ENCODE measurements at regions not wholly inside any gene's neighbourhood (a gene's known extent, or its start where the extent isn't known, plus 50 kb on each side); places are given as distances from the start of the nearest gene placed in this dataset.

GRCh38 chr13:24042710-24043440, 117.6 kb upstream of the SPATA13 start:
- WGBS, 2 experiments = 78 to 80% methylated on average over 16 to 17 of the region's 17 CpGs
- H3K4me1 ChIP-seq (ENCODE audit: control insufficient read depth, insufficient read depth, low read length) = peaks cover 22% of the 10 kb centered on the region
- H3K9me3 ChIP-seq (ENCODE audit: control insufficient read depth, low read length) = no peaks in the 10 kb centered on the region
- no peak overlapping the region for H3K4me3 ChIP-seq (ENCODE audit: insufficient read depth, low read depth, low read length)
- no peaks in the 10 kb centered on the region for H3K36me3 ChIP-seq (ENCODE audit: control insufficient read depth, insufficient read depth, low read length)
- H3K27me3 ChIP-seq (ENCODE audit: control insufficient read depth, insufficient read depth, low read length, poor library complexity, severe bottlenecking) = peaks cover 3% of the 10 kb centered on the region
- H3K27ac ChIP-seq (ENCODE audit: insufficient read depth, low read depth, low read length, poor library complexity, severe bottlenecking) = no peak overlapping the region

DNA sequence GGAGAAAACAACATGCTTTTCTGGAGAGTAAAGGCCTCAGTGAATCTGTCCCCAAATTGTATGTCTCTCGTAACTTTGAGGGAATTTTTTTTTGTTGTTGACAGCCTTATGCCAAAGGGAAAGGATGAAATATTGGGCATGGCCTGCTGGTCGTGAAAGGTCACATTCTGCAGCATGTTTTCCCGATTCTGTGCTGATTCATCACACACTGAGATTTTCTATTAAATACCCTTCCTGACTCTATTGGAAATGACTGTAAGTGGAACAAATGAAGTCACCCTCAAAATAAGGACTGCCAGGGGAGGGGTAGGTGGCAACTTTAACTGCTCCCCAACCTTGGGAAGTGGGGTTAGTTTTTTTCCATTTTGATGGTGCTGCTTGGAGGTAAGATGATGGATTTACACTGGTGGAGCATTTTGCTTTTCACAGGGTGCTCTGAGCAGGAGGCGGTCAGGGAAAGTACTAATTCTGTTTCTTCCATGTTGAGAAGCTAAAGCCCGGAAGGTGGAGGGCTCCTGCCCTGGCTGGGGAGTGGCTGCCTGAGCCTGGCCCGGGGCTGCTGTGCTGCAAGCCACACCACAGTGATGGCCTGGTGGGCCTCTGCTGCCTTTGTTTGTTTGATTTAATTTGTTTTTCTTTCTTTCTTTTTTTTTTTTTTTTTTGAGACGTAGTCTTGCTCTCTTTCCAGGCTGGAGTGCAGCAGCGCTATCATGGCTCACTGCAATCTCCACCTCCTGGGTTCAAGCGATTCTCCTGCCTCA, 116.8 kb upstream of the SPATA13 start:
- 67 to 73% methylated on average over 9 of the region's 9 CpGs for WGBS, 2 experiments
- H3K4me3 ChIP-seq (ENCODE audit: insufficient read depth, low read depth, low read length) = no peak overlapping the region
- H3K4me1 ChIP-seq (ENCODE audit: control insufficient read depth, insufficient read depth, low read length) = peaks cover 22% of the 10 kb centered on the region
- H3K27ac ChIP-seq (ENCODE audit: insufficient read depth, low read depth, low read length, poor library complexity, severe bottlenecking) = no peak overlapping the region
- no peaks in the 10 kb centered on the region for H3K36me3 ChIP-seq (ENCODE audit: control insufficient read depth, insufficient read depth, low read length)
- peaks cover 3% of the 10 kb centered on the region for H3K27me3 ChIP-seq (ENCODE audit: control insufficient read depth, insufficient read depth, low read length, poor library complexity, severe bottlenecking)
- no peaks in the 10 kb centered on the region for H3K9me3 ChIP-seq (ENCODE audit: control insufficient read depth, low read length)

GRCh38 chr13:24045597-24045996, 114.9 kb upstream of the SPATA13 start:
- H3K4me3 ChIP-seq (ENCODE audit: insufficient read depth, low read depth, low read length) = no peak overlapping the region
- H3K9me3 ChIP-seq (ENCODE audit: control insufficient read depth, low read length) = no peaks in the 10 kb centered on the region

DNA sequence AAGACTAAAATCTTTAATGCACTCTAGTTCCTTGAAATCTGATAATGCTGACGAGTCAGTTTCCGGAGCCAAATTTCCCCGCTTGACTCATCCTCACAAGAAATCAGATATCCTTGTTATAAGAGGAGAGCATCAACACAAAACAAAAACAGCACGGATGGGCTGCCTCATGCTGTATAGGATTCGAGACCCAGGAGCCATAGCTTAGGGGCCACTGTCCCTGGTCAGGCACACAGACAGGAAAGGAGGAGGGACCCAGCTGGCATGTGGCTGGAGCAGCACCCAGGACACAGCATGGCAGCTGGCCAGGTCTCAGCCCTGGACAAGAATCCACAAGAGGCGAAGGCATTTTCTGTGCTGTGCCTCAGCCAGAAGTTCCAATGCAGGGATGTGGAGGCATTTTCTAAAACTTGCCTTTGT, 110.2 kb upstream of the SPATA13 start:
- H3K4me3 ChIP-seq (ENCODE audit: insufficient read depth, low read depth, low read length) = no peak overlapping the region

More at GRCh38 chr13:24045597-24045996, 114.9 kb upstream of the SPATA13 start:
- Histone ChIP-seq H3K27me3 (ENCODE audit: control insufficient read depth, insufficient read depth, low read length, poor library complexity, severe bottlenecking) (no peaks in the 10 kb centered on the region), H3K4me1 (ENCODE audit: control insufficient read depth, insufficient read depth, low read length) (peaks cover 15% of the 10 kb centered on the region), H3K36me3 (ENCODE audit: control insufficient read depth, insufficient read depth, low read length) (no peaks in the 10 kb centered on the region), H3K27ac (ENCODE audit: insufficient read depth, low read depth, low read length, poor library complexity, severe bottlenecking) (no peak overlapping the region)
- WGBS, 2 experiments = 93 to 94% methylated on average over 4 of the region's 4 CpGs

DNA sequence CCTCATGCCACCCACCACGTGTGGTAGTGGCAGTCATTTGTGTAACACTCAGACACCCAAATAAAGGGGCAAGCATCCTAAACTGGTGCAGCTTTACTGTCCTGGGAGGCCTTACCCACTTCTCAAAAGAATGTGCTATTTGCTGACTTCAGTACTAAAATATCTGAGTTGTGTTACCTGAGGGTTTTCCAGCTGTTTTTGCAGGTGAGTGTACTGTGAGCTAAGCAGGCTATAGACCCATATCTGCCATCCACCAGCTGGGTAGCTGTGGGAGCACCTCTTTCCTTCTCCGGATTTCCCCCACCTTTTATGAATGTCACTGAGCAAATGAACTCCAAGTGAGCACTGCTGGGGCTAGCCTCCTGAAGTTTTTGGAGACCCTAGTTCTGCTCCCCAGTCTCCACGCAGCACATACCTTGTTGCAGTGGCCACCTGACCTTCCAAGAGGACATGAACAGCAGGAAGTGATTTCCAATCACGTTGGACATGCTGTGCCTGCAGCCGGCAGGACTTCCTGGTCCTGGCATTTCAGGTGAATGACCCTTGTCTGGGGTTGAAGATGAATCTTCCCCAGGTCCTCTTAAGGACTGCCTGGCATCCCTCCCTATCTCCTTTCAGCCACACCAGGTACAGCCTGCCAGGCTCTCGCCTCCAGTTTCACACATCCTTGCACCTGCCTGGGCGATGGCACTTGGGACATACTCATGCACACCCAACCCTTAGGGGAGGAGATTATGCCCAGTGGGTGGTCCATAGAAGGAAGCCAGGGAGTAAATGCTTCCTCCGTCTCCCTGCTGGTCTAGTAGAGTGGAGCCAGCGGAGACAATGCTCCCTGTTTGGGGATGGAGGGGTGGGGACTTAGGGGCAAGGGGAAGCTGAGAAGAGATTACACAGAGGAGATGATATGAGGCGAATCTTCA, 109.5 kb upstream of the SPATA13 start:
- peaks cover 8% of the 10 kb centered on the region for H3K4me1 ChIP-seq (ENCODE audit: control insufficient read depth, insufficient read depth, low read length)
- H3K27ac ChIP-seq (ENCODE audit: insufficient read depth, low read depth, low read length, poor library complexity, severe bottlenecking) = no peak overlapping the region
- 68 to 73% methylated on average over 10 of the region's 10 CpGs for WGBS, 2 experiments
- no peaks in the 10 kb centered on the region for H3K36me3 ChIP-seq (ENCODE audit: control insufficient read depth, insufficient read depth, low read length)
- H3K27me3 ChIP-seq (ENCODE audit: control insufficient read depth, insufficient read depth, low read length, poor library complexity, severe bottlenecking) = no peaks in the 10 kb centered on the region
- no peaks in the 10 kb centered on the region for H3K9me3 ChIP-seq (ENCODE audit: control insufficient read depth, low read length)
- H3K4me3 ChIP-seq (ENCODE audit: insufficient read depth, low read depth, low read length) = no peak overlapping the region

More for the DNA sequence above, 110.2 kb upstream of the SPATA13 start:
- Histone ChIP-seq H3K9me3 (ENCODE audit: control insufficient read depth, low read length) (no peaks in the 10 kb centered on the region), H3K4me1 (ENCODE audit: control insufficient read depth, insufficient read depth, low read length) (peaks cover 8% of the 10 kb centered on the region), H3K27ac (ENCODE audit: insufficient read depth, low read depth, low read length, poor library complexity, severe bottlenecking) (no peak overlapping the region), H3K27me3 (ENCODE audit: control insufficient read depth, insufficient read depth, low read length, poor library complexity, severe bottlenecking) (no peaks in the 10 kb centered on the region), H3K36me3 (ENCODE audit: control insufficient read depth, insufficient read depth, low read length) (no peaks in the 10 kb centered on the region)
- 94 to 95% methylated on average over 6 of the region's 6 CpGs for WGBS, 2 experiments

DNA sequence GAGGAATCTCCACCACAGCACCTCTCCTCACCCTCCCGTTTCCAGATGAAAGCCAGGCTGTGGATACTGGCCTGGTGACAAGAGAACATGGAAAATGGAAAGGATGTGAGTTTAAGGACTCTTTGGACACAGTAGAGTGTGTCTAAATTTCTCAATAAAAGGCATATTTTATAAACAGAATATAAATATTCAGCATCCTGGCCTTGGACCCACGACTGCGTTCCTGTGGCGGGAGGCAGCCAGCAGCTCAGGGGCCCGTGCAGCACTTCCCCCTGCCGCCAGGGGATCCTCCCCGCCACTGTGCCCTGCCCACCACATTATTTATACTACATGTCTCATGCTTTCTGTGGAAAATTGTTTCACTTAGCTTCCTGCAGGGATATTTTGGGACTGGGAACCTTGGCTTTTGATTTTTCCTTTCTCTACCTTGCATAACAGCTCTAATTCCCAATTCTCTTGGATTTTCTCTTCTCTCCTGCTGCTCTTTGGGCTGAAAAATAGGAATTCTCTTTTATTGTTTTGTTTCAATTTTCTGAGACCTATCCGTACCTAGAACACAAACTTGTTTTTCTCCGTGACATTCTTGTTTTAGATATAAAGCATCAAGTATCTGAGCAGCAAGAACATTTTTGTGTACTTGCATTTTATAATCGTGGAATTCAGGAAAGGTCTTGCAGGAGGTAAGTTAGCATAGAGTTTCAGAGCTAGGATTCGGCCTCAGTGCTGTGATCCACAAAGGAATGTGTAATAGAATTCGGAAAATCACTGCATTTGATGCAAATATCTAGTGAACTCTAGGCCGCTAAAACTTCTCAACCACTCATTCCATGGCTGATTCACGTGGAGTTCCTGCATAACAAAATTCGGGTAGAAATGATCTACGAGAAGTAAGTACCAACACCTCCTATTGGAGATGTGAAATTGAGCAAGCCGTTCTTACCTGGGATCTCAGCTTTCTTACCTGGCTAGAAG, 107.7 kb upstream of the SPATA13 start:
- Histone ChIP-seq H3K36me3 (ENCODE audit: control insufficient read depth, insufficient read depth, low read length) (no peaks in the 10 kb centered on the region), H3K9me3 (ENCODE audit: control insufficient read depth, low read length) (no peaks in the 10 kb centered on the region), H3K27me3 (ENCODE audit: control insufficient read depth, insufficient read depth, low read length, poor library complexity, severe bottlenecking) (no peaks in the 10 kb centered on the region), H3K4me1 (ENCODE audit: control insufficient read depth, insufficient read depth, low read length) (peaks cover 8% of the 10 kb centered on the region), H3K4me3 (ENCODE audit: insufficient read depth, low read depth, low read length) (no peak overlapping the region), H3K27ac (ENCODE audit: insufficient read depth, low read depth, low read length, poor library complexity, severe bottlenecking) (no peak overlapping the region)
- WGBS, 2 experiments = 75 to 77% methylated on average over 11 to 15 of the region's 17 CpGs

GRCh38 chr13:24053519-24054251, 106.8 kb upstream of the SPATA13 start:
- H3K4me3 ChIP-seq (ENCODE audit: insufficient read depth, low read depth, low read length) = no peak overlapping the region
- WGBS, 2 experiments = 60 to 69% methylated on average over 9 of the region's 9 CpGs
- no peaks in the 10 kb centered on the region for H3K9me3 ChIP-seq (ENCODE audit: control insufficient read depth, low read length)
- peaks cover 8% of the 10 kb centered on the region for H3K4me1 ChIP-seq (ENCODE audit: control insufficient read depth, insufficient read depth, low read length)
- H3K27ac ChIP-seq (ENCODE audit: insufficient read depth, low read depth, low read length, poor library complexity, severe bottlenecking) = no peak overlapping the region
- no peaks in the 10 kb centered on the region for H3K36me3 ChIP-seq (ENCODE audit: control insufficient read depth, insufficient read depth, low read length)
- H3K27me3 ChIP-seq (ENCODE audit: control insufficient read depth, insufficient read depth, low read length, poor library complexity, severe bottlenecking) = no peaks in the 10 kb centered on the region

GRCh38 chr13:24056616-24057137, 103.8 kb upstream of the SPATA13 start:
- H3K9me3 ChIP-seq (ENCODE audit: control insufficient read depth, low read length) = no peaks in the 10 kb centered on the region
- no peaks in the 10 kb centered on the region for H3K27me3 ChIP-seq (ENCODE audit: control insufficient read depth, insufficient read depth, low read length, poor library complexity, severe bottlenecking)
- 92 to 93% methylated on average over 7 of the region's 8 CpGs for WGBS, 2 experiments
- H3K36me3 ChIP-seq (ENCODE audit: control insufficient read depth, insufficient read depth, low read length) = no peaks in the 10 kb centered on the region
- H3K4me3 ChIP-seq (ENCODE audit: insufficient read depth, low read depth, low read length) = no peak overlapping the region
- no peak overlapping the region for H3K27ac ChIP-seq (ENCODE audit: insufficient read depth, low read depth, low read length, poor library complexity, severe bottlenecking)
- peaks cover 13% of the 10 kb centered on the region for H3K4me1 ChIP-seq (ENCODE audit: control insufficient read depth, insufficient read depth, low read length)
